Neural cell (in vitro differentiated cells): ENCODE measurements at regions not wholly inside any gene's neighbourhood (a gene's known extent, or its start where the extent isn't known, plus 50 kb on each side); places are given as distances from the start of the nearest gene placed in this dataset.

Experiments
- H2AFZ ChIP-seq: fragments of 200-600, 300-800 bp; sonication (generic), shearing (Covaris generic); 2 replicates; pipeline ENCODE4 v1.6.0; 2014; ENCODE audit warnings: low read depth, mild to moderate bottlenecking, antibody characterized with exemption, low read length, moderate library complexity
- H3F3A ChIP-seq: fragments of 200-600 bp; shearing (Covaris generic); 2 replicates; pipeline ENCODE4 v1.6.1; 2016; ENCODE audit warnings: mild to moderate bottlenecking, moderate library complexity, mixed read lengths, antibody characterized with exemption, low read length; ENCODE audit not compliant: insufficient read depth, poor library complexity, severe bottlenecking
- H3K27ac ChIP-seq: fragments of 200-600, 300-800 bp; sonication (generic), shearing (Covaris generic); 2 replicates; pipeline ENCODE4 v1.5.1; 2014; ENCODE audit warnings: mild to moderate bottlenecking, low read length, moderate library complexity
- H3K27me3 ChIP-seq: fragments of 300-800, 200-600 bp; sonication (generic), shearing (Covaris generic); 2 replicates; pipeline ENCODE4 v1.6.0; 2014; ENCODE audit warnings: mild to moderate bottlenecking, low read depth, low read length, moderate library complexity; ENCODE audit not compliant: insufficient read depth
- H3K36me3 ChIP-seq: fragments of 300-800, 200-600 bp; sonication (generic), shearing (Covaris generic); 2 replicates; pipeline ENCODE4 v1.5.1; 2014; ENCODE audit warnings: mild to moderate bottlenecking, antibody characterized with exemption, low read length, moderate library complexity; ENCODE audit not compliant: insufficient read depth
- H3K4me2 ChIP-seq: fragments of 300-800, 200-600 bp; sonication (generic), shearing (Covaris generic); 2 replicates; pipeline ENCODE4 v1.6.0; 2014; ENCODE audit warnings: mild to moderate bottlenecking, low read length
- H3K4me3 ChIP-seq: fragments of 300-800, 200-600 bp; sonication (generic), shearing (Covaris generic); 2 replicates; pipeline ENCODE4 v1.5.1; 2014; ENCODE audit warnings: mild to moderate bottlenecking, low read length, moderate library complexity
- H3K79me2 ChIP-seq: fragments of 200-600 bp; shearing (Covaris generic); replicated peaks from 2 replicates; pipeline ENCODE4 v1.6.0; 2014; ENCODE audit warnings: mild to moderate bottlenecking, low read length, moderate library complexity; ENCODE audit not compliant: insufficient read depth
- H3K9ac ChIP-seq: fragments of 300-800, 200-600 bp; sonication (generic), shearing (Covaris generic); 2 replicates; pipeline ENCODE4 v1.6.1; 2016; ENCODE audit warnings: mild to moderate bottlenecking, low read length, mixed read lengths
- H3K9me2 ChIP-seq: fragments of 200-600 bp; shearing (Covaris generic); 2 replicates; pipeline ENCODE4 v1.6.1; 2016; ENCODE audit warnings: mild to moderate bottlenecking, low read length, mixed read lengths; ENCODE audit not compliant: insufficient read depth
- H3K9me3 ChIP-seq: fragments of 200-600, 300-800 bp; sonication (generic), shearing (Covaris generic); 2 replicates; pipeline ENCODE4 v1.6.1; 2016; ENCODE audit warnings: mild to moderate bottlenecking, mixed run types, low read length, moderate library complexity, mixed read lengths
- H4K20me1 ChIP-seq: fragments of 200-600 bp; shearing (Covaris generic); 2 replicates; pipeline ENCODE4 v1.6.1; 2016; ENCODE audit warnings: mild to moderate bottlenecking, mixed run types; ENCODE audit not compliant: insufficient read depth
- EP300 ChIP-seq: fragments of 450-650 bp; conservative IDR thresholded peaks from 2 replicates; pipeline ENCODE4 v1.6.1; 2014; ENCODE audit warnings: antibody characterized with exemption, mild to moderate bottlenecking, moderate library complexity; ENCODE audit not compliant: poor library complexity, severe bottlenecking
- EZH2 ChIP-seq: fragments of 200-600, 300-800 bp; shearing (Covaris generic), sonication (generic); IDR thresholded peaks from 2 replicates; pipeline ENCODE4 v1.6.1; 2014; ENCODE audit warnings: antibody characterized with exemption, low read length, borderline replicate concordance, mild to moderate bottlenecking; ENCODE audit not compliant: insufficient read depth, poor library complexity, severe bottlenecking
- MXI1 ChIP-seq: fragments of 450-650 bp; conservative IDR thresholded peaks from 2 replicates; pipeline ENCODE4 v1.6.1; 2014; ENCODE audit warnings: antibody characterized with exemption, mild to moderate bottlenecking; ENCODE audit not compliant: poor library complexity, severe bottlenecking
- POLR2AphosphoS5 ChIP-seq: IDR thresholded peaks from 2 replicates; pipeline ENCODE4 v1.6.1; 2012
- RAD21 ChIP-seq: fragments of 450-650 bp; conservative IDR thresholded peaks from 2 replicates; pipeline ENCODE4 v1.6.1; 2014; ENCODE audit warnings: antibody characterized with exemption, mild to moderate bottlenecking, moderate library complexity
- REST ChIP-seq: IDR thresholded peaks from 2 replicates; pipeline ENCODE4 v1.6.1; 2012; ENCODE audit warnings: borderline replicate concordance
- SMC3 ChIP-seq: fragments of 450-650 bp; conservative IDR thresholded peaks from 2 replicates; pipeline ENCODE4 v1.6.1; 2014; ENCODE audit warnings: antibody characterized with exemption, mild to moderate bottlenecking, moderate library complexity; ENCODE audit not compliant: poor library complexity
- TAF1 ChIP-seq: IDR thresholded peaks from 2 replicates; pipeline ENCODE4 v1.6.1; 2012; ENCODE audit warnings: low read depth
- TF ChIP-seq, protein P1 (sequence below): fragments of 450-650 bp; IDR thresholded peaks from 2 replicates; pipeline ENCODE4 v1.5.1; 2014; ENCODE audit warnings: antibody characterized with exemption, mild to moderate bottlenecking, moderate library complexity; ENCODE audit not compliant: poor library complexity, severe bottlenecking

DNA sequence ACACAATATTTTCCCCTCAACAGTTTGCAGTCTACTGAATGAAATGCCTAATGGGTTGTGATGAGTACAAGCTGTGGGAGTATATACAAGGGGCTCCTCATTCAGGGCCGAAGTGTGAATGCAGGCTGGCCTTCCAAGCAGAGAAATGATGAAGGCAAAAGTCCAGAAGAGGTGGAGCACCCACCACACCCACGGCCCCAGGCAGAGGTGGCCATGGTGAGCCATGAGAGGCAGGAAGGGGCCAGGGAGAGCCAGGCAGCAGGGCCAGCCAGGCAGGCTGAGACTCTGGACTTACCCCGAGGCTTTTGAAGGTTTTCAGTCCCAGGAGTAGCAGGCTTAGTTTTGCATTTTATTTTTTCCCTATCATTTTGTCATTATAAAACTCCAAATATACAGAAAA, 218.1 kb downstream of the AUH start:
- Histone ChIP-seq H4K20me1 (no peaks in the 10 kb centered on the region), H3F3A (no peaks in the 10 kb centered on the region), H3K9ac (no peak overlapping the region), H3K4me2 (no peak overlapping the region), H3K9me3 (no peaks in the 10 kb centered on the region), H2AFZ (no peak overlapping the region), H3K4me3 (no peak overlapping the region), H3K27me3 (no peaks in the 10 kb centered on the region), H3K27ac (no peak overlapping the region), H3K79me2 (no peaks in the 10 kb centered on the region), H3K9me2 (no peaks in the 10 kb centered on the region), H3K36me3 (no peaks in the 10 kb centered on the region)
- TF ChIP-seq SMC3, result no peak
- TF ChIP-seq, protein P1, sequence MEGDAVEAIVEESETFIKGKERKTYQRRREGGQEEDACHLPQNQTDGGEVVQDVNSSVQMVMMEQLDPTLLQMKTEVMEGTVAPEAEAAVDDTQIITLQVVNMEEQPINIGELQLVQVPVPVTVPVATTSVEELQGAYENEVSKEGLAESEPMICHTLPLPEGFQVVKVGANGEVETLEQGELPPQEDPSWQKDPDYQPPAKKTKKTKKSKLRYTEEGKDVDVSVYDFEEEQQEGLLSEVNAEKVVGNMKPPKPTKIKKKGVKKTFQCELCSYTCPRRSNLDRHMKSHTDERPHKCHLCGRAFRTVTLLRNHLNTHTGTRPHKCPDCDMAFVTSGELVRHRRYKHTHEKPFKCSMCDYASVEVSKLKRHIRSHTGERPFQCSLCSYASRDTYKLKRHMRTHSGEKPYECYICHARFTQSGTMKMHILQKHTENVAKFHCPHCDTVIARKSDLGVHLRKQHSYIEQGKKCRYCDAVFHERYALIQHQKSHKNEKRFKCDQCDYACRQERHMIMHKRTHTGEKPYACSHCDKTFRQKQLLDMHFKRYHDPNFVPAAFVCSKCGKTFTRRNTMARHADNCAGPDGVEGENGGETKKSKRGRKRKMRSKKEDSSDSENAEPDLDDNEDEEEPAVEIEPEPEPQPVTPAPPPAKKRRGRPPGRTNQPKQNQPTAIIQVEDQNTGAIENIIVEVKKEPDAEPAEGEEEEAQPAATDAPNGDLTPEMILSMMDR, result no peak
- TF ChIP-seq RAD21, result no peak
- no peak for TF ChIP-seq EP300
- no peak for TF ChIP-seq POLR2AphosphoS5
- TF ChIP-seq EZH2, result no peak
- TF ChIP-seq REST, result no peak
- no peak for TF ChIP-seq TAF1
- TF ChIP-seq MXI1, result no peak

GRCh38 chr9:91144769-91145168, 216.9 kb downstream of the AUH start:
- H3K4me2 ChIP-seq, result no peak overlapping the region
- no peaks in the 10 kb centered on the region for H4K20me1 ChIP-seq
- no peaks in the 10 kb centered on the region for H3K27me3 ChIP-seq
- no peak overlapping the region for H2AFZ ChIP-seq
- no peak for TF ChIP-seq POLR2AphosphoS5
- no peak for TF ChIP-seq EP300
- TF ChIP-seq SMC3, result no peak
- TF ChIP-seq EZH2, result no peak
- no peaks in the 10 kb centered on the region for H3K9me3 ChIP-seq
- no peaks in the 10 kb centered on the region for H3K79me2 ChIP-seq
- no peak overlapping the region for H3K4me3 ChIP-seq
- H3F3A ChIP-seq, result no peaks in the 10 kb centered on the region
- H3K9ac ChIP-seq, result no peak overlapping the region
- no peaks in the 10 kb centered on the region for H3K9me2 ChIP-seq
- no peaks in the 10 kb centered on the region for H3K36me3 ChIP-seq
- H3K27ac ChIP-seq, result no peak overlapping the region

DNA sequence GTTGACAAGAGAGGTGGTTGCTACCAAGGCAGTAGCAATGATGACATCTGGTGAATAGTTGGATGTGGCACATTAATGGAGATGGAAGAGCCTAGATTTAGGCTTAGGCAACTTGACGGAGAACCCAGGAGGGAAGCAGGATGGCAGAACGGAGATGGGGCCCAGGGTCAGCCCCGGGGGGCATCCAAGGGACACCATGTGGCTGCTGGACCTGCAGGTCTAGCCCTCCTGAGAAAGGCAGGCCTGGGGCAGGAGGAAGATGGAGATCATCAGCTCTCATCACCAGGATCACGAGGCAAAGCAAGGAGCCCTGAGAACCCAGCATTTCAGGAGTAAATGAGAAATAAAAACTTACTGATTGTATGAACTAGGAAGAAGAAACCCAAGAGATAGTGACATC, 216.2 kb downstream of the AUH start:
- Histone ChIP-seq H3K79me2 (no peaks in the 10 kb centered on the region), H3K27me3 (no peaks in the 10 kb centered on the region), H4K20me1 (no peaks in the 10 kb centered on the region), H3K27ac (no peak overlapping the region), H3K36me3 (no peaks in the 10 kb centered on the region), H3F3A (no peaks in the 10 kb centered on the region), H3K4me3 (no peak overlapping the region), H2AFZ (no peak overlapping the region), H3K9ac (no peak overlapping the region), H3K9me3 (no peaks in the 10 kb centered on the region), H3K4me2 (no peak overlapping the region), H3K9me2 (no peaks in the 10 kb centered on the region)
- TF ChIP-seq SMC3 (no peak), POLR2AphosphoS5 (no peak), REST (no peak), EZH2 (no peak), RAD21 (no peak), EP300 (no peak), MXI1 (no peak), TAF1 (no peak)
- TF ChIP-seq, protein P1, result no peak
